SKM-1 treated with dmso at 0.1 percent for 144 hours (cell line): ENCODE measurements at regions not wholly inside any gene's neighbourhood (a gene's known extent, or its start where the extent isn't known, plus 50 kb on each side); places are given as distances from the start of the nearest gene placed in this dataset.
"Not testable (repeated sequence)": the region's sequence is repeated elsewhere in the genome, so short reads cannot be mapped to it uniquely, and the experiment has no call there.

Source experiments
- DNase-seq: peaks from one replicate; lab custom pipeline; 2025; ENCODE audit not compliant: unreplicated experiment; lab: John Stamatoyannopoulos, UW

DNA sequence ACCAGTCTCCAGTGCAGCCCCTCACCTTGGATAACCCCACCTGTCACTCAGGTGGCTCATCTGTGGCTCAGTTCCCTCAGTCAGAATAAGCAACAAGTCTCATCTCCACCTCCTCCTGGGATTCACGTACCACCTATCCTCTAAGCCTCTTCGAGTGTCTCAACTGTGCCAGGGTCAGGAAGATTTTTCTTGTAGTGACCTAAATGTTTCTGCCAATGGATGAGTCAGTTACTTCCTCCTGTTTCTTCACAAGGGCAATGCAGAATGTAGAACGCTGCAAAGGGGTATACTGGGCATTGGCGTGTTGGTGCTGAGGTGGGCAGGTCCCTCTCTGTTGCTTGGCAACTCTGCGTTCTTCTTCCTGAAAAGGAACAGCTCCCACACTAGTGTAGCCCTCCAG is 213.3 kb upstream of the CXCR4 start:
- no peak for DNase-seq

- no peak for DNase-seq
Observed at GRCh38 chr2:136328207-136328795, 210.4 kb upstream of the CXCR4 start.

DNA sequence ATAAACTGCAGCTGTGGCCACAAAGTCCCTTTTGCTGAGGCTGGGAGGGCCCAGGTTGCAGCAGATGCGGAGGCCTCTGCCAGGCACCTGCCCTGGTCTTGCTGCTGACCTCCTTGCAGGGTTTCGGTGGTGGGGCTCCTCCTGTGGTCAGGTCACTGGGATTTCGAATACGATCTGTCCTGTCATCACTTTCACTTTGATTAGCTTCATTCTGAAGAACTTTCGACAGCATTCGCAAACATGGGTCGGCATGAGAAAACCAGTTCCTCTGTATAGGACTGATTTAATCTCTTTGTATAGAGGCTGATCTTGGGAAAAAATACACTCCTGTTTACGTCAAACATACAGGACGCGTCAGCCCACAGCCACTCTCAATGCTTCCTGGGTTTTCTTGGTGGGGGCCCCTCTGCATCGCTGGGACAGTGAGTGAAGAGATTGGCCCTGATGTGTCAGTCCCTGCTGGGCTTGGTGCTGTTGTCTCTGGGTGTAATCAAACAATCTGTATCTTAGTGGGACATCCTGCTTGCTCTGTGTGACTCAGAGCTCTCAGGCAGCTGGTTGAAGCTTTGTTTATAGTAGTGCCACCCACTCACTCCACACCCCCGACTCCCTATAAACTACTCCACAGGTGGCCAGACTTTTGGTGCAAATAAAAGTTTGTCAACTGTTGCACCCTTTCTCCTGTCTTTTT is 209.4 kb upstream of the CXCR4 start:
- DNase-seq = no peak

- DNase-seq = no peak
Observed at GRCh38 chr2:136325844-136326331, 207.9 kb upstream of the CXCR4 start.

DNA sequence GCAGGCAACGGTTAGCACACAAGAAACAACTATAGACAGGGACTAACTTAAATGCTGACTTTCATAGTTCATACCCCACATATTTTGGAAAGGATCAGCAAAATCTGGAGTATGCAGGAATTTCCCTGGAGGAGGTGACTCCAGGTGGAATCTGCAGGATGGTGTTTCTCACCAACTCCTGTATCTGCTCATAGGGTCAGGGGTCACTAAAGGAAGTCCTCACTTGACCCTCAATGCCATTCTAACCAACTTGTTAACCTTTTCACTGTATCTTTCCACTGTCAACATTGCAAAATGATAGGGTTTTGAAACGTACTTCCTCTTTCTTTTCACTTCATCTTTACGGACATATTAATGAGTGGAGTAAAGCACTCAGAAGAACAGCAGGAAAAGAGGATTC is 207.0 kb upstream of the CXCR4 start:
- peak; percentile 96 for DNase-seq

DNA sequence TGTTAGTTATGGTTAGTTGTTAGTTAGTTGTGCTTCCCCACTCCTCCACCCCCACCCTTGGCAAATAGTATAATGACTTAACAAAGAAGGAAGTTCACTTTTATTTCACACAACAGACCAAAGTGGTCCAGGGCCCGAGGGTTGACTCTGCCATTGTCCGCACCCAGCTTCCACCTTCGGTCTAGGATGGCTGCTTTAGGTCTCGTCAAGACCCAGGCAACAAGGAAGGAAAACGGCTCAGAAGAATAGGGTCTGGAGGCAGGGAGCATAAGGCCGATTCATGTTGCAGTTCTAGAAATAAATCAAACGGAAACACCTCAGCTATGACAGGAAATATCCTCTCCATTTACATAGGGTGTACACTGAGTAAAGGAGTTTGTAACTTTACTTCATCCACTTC is 206.0 kb upstream of the CXCR4 start:
- DNase-seq = no peak

DNA sequence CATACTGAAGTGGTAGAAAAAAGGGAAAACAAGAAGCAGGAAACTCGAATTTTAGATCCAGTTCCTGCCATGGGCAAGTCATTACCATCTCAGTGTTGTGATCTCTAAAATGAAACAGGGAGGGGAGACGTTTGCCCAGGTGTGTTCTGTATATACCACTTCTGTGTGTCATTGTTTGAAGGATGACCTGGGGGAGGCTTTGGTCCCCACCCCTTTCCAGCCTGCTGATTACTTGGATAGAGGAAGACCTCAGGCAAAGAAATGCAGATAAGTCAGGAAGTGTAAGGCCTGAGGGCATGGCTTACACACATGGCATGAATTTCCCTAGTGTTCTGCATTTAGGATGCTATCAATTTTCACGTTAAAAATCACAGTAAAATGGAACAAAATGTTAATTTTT is 205.2 kb upstream of the CXCR4 start:
- no peak for DNase-seq

DNA sequence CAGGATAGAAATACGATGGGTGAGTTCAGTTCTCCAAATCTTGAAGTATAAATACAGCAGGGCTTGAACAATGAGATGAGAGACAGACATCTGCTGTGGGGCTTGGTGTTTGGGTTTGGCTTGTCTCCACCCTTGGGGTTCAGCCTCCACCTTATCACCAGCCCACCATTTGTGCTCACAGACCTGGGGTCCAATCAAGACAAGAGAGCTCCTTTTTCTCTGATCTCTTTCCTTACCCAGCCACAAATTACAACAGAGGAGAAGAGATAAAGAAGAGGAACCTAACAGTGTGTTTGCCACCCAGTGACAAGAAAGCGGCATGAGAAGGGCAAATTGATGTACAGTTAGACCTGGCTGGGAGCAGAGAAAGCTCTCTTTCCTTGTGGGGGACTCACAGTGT is 204.5 kb upstream of the CXCR4 start:
- peak; percentile 74 for DNase-seq

DNA sequence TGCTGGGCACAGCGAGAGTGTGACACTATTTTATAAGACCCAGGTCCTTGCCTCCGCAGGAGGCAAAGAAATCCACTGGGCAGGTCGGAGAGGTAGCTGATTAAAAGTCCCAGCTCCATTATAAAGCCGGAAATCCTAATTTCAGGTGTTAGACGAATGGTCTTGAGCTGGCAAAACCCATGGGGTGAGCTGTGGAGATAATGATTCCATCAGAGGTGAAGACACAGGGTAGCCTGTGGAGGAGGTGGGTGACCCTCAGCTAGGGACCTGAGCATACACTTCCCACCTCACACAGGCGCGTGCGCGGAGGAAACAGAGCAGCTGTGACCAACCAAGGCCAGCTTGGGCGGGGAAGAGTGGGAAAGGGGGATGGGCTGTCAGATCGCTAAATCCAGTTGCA is 201.7 kb upstream of the CXCR4 start:
- DNase-seq = no peak

DNA sequence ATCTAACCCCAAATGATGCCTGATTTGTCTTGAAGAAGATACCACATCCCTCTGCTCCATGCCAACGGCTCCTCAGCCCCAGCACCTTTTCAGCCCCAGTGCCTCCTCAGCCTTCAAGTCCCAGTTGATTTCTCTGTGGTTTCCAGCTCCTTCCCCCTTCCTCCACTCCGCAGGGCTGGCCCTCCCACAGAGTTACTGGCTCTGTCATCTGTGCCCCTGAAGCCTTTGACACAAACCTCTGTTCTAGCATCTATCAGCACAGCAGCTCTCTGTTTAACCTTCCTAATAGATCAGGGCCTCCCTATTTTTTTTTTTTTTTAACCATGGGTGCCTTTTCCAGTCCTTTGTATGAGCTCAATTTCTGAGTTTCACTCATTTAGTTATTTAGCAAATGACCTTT is 201.3 kb upstream of the CXCR4 start:
- DNase-seq = peak; percentile 58

DNA sequence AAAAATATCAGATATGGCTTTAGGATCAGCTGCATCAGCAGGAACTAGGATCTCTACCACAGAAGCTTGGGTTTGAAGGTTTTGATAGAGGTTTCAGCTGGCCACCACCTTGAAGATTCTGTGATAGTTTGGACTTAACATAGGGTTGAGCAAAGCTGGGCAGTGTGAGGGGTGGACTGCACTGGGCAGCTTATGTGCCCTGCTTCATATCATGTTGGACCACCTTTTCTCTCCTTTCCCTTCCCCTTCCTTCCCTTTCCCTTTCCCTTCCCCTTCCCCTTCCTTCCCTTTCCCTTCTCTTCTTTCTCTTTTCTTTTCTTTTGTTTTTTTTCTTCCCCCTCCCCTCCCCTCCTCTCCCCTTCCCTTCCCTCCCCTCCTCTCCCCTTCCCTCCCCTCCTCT is 196.3 kb upstream of the CXCR4 start:
- DNase-seq = no peak

GRCh38 chr2:136312568-136312967 is 194.6 kb upstream of the CXCR4 start:
- DNase-seq = not testable (repeated sequence)

DNA sequence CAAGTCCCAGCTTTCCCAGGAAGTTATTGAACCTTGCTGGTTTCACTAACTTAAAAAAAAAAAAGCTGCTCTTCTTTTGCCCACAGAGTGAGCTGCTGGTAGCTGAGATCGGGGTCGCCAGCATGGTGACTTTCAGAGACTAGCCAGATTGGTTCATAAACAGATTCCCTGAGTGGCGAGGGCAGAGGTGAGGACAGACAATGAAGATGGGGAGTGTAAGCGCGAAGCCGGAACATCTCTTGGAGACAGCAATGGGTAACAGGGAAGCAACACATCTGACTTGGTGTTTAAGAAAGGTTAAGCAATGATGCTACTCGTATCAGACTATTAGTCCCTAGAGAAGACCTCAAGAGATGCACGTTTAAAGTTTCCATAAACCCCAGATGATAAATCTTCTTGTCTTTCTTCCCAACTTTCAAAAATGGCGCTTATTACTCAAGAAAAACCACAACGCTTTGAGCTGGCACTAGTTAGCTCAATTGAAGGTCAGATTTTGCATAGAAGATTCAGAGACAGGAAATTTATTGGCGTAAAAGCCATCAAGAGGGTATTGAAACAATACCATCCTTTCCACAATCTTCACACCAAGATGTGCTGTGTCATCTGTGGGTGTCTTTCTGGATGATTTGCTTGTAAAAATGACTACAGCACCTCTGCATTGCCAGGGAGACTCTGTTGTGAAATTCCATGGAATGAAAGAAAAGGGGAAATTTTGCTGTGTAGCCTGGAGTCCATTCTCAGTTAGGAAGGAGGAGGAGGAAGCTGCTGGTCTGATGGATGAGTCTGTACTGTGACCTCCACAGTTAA is 193.1 kb upstream of the CXCR4 start:
- DNase-seq = no peak

DNA sequence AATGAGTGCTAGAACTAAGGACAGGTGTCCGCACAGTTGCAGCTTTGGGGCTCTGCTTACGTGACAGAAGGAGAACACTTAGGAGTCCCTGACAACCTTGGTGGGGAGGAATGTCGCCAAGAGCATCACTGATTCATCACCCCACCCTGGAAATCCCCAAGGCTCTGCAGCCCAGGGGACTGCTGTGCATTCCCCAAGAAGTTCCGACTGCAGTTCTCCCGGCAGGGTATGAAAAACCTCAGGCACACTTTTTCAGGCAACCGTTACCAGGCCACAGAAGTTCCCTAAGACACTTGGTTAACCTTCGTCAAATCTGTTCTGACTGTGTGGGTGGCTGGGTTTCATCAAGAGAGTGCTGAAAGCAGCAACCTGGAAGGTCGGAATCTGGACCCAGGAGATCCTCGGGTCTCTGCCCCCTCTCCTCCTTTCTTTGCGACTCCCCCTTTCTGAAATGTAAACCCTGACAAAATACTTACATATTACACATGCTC is 192.1 kb upstream of the CXCR4 start:
- no peak for DNase-seq

DNA sequence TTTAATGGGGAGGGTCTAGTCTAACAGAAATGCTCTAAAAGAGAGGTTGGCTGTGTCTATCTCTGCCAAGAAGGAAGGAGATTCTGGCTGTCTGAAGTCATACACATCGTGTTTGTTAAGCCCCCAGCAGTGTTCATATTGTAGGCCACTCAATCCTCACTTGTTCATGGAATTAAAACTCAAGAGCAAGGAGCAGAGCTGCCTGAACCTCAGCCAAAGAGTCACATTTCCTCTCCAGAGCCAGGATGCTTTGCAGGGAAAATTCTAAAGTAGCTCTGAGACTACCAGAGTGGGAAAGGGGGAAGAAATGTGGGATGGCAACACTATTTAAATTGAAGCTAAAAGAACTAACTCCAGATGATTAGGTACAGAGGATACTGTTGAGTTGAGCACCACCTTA is 190.7 kb upstream of the CXCR4 start:
- no peak for DNase-seq

DNA sequence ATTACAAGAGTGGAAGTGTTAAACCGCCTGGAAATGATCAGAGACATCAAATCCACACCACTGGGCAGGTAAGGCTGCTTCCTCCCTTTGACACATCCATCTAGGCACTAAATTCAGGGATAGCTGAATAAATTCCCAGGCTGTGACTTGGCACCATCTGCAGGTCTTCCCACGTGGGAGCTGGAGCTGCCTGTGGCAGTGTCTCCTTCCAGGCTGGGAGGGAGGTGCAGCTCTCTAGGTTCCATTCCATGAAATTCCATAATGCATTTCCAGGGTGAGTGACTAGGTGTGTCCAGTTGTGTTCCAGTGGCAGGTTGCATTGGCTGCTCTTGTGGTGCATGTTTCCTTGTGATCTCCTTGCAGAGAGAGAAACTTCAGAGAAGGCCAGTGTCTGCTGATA is 188.9 kb upstream of the CXCR4 start:
- DNase-seq = no peak

DNA sequence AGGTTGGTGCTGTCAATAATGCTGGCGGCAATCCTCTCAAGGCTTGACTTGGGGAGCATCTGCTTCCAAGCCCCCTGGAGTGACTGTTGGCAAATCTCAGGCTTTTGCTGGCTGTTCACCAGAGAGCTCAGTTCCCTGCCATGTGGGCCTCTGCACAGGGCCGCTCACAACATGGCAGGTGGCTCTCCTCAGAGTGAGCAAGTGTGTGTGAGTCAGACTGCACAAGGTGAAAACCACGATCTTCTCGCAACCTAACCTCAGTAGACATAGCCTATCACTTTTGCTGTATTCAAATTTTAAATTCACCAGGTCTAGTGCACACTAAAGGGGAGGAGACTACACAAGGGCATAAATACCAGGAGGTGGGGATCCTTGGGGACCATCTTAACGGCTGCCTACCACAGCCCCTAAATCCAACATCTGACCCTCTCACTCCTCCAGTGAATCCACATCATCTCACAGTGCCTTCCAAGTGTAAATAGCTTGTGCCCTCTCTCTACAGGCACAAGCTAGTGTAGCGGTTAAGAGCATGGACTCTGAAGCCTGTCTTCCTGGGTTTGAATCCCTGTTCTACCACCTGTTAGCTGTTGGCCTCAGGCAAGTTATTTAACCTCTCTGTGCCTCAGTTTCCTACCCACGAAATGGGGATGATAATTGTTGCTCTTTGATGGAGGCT is 187.7 kb upstream of the CXCR4 start:
- no peak for DNase-seq

DNA sequence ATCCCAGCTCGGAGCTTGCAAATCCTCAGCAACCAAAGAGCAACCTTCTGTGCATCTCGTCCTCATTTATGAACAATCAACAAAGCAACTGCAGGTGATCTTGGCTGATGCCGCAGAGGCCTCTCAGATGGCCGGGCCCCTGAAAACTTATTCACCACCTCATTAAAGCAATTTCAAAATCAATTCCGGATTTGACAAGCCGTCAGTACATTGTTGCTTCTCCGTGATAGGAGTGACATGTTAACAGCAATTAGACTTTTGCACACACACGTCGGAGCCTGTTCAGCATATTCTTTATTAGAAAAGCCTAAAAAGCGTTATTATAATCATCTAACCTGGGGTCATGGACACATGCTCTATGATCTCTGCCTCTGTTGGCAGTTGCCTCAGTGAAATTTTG is 183.1 kb upstream of the CXCR4 start:
- no peak for DNase-seq

- DNase-seq = no peak
Observed at GRCh38 chr2:136298631-136299030, 180.7 kb upstream of the CXCR4 start.

- DNase-seq = no peak
Observed at GRCh38 chr2:136297994-136298393, 180.0 kb upstream of the CXCR4 start.

DNA sequence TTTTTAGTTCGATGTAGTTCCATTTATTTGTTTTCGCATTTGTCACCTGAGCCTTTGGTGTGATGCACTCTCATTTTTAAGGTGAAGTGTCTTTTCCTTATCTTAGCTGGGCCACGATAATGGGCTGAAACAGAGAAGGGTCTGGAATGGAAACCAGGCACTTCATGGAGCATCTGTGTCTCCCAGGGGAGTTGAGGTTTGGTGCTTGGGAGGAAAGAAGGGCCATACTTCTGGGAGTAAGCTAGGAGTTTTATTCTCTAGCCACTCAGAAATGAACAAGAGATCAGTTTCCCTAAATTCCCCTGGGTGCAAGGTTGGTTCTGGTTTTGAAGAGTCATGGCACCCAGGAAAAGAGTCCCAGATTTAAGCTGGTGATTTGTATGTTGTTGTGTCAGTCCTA is 179.4 kb upstream of the CXCR4 start:
- no peak for DNase-seq
